ENCODE measurements at regions not wholly inside any gene's neighbourhood (a gene's known extent, or its start where the extent isn't known, plus 50 kb on each side); places are given as distances from the start of the nearest gene placed in this dataset.
"Not testable (repeated sequence)": the region's sequence is repeated elsewhere in the genome, so short reads cannot be mapped to it uniquely, and the experiment has no call there.

DNA sequence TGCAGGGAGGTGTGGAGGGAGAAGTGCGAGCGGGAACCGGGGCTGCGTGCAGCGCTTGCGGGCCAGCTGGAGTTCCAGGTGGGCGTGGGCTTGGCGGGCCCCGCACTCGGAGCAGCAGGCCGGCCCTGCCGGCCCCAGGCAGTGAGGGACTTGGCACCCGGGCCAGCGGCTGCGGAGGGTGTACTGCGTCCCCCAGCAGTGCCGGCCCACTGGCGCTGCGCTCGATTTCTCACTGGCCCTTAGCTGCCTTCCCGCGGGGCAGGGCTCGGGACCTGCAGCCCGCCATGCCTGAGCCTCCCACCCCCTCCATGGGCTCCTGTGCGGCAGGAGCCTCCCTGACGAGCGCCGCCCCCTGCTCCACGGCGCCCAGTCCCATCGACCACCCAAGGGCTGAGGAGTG lies 712.2 kb upstream of the PKDCC start:
- TF ChIP-seq, protein P1, sequence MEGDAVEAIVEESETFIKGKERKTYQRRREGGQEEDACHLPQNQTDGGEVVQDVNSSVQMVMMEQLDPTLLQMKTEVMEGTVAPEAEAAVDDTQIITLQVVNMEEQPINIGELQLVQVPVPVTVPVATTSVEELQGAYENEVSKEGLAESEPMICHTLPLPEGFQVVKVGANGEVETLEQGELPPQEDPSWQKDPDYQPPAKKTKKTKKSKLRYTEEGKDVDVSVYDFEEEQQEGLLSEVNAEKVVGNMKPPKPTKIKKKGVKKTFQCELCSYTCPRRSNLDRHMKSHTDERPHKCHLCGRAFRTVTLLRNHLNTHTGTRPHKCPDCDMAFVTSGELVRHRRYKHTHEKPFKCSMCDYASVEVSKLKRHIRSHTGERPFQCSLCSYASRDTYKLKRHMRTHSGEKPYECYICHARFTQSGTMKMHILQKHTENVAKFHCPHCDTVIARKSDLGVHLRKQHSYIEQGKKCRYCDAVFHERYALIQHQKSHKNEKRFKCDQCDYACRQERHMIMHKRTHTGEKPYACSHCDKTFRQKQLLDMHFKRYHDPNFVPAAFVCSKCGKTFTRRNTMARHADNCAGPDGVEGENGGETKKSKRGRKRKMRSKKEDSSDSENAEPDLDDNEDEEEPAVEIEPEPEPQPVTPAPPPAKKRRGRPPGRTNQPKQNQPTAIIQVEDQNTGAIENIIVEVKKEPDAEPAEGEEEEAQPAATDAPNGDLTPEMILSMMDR (conservative IDR thresholded peaks at IDR 0.05 in 1 of 2, IDR thresholded peaks at IDR 0.05 in 1 of 2; ENCODE audit: low read depth in 1 of 2, low read length in 2 of 2) = not testable (repeated sequence)
- TF ChIP-seq EZH2 (IDR thresholded peaks at IDR 0.05; ENCODE audit: low read length, missing control alignments) = not testable (repeated sequence)

Data from fibroblast of lung (primary cell).